A673 (cell line): ENCODE measurements at regions not wholly inside any gene's neighbourhood (a gene's known extent, or its start where the extent isn't known, plus 50 kb on each side); places are given as distances from the start of the nearest gene placed in this dataset.

ENCODE experiments used
- EZH2 ChIP-seq: fragments of 200-600 bp; sonication (generic); IDR thresholded peaks from 2 replicates; pipeline ENCODE4 v1.6.1; 2017; ENCODE audit warnings: borderline replicate concordance, low read depth, mild to moderate bottlenecking, mixed read lengths, antibody characterized with exemption, low read length; ENCODE audit not compliant: poor library complexity, severe bottlenecking
- TF ChIP-seq, protein P1 (sequence below): fragments of 300-800, 200-600 bp; sonication (generic); conservative IDR thresholded peaks from 2 replicates; pipeline ENCODE4 v1.5.1; 2017; ENCODE audit warnings: low read depth, mild to moderate bottlenecking, antibody characterized with exemption, low read length, moderate library complexity, mixed read lengths

DNA sequence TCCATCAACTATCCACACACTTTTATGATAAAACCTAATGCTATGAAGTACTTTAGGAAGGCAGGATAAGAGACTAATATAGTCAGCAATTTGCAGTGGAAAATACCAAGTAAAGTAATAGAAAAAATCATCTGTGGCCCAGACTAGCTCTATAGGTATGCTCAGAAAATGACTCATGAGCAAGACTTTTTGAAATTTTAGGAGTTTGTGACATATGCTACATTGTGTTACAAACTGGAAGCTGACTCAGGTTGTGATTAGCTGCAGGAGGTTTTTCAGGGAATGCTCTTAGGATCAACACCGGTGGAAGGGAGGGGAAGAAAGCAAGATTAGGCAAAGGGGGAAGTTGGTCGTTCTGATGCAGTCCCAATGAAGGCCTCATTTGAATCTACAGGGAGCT, 56.1 kb downstream of the FEZF1 start:
- TF ChIP-seq, protein P1, sequence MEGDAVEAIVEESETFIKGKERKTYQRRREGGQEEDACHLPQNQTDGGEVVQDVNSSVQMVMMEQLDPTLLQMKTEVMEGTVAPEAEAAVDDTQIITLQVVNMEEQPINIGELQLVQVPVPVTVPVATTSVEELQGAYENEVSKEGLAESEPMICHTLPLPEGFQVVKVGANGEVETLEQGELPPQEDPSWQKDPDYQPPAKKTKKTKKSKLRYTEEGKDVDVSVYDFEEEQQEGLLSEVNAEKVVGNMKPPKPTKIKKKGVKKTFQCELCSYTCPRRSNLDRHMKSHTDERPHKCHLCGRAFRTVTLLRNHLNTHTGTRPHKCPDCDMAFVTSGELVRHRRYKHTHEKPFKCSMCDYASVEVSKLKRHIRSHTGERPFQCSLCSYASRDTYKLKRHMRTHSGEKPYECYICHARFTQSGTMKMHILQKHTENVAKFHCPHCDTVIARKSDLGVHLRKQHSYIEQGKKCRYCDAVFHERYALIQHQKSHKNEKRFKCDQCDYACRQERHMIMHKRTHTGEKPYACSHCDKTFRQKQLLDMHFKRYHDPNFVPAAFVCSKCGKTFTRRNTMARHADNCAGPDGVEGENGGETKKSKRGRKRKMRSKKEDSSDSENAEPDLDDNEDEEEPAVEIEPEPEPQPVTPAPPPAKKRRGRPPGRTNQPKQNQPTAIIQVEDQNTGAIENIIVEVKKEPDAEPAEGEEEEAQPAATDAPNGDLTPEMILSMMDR, result no peak
- no peak for TF ChIP-seq EZH2
